Activated CD4-positive, alpha-beta T cell treated with anti-CD3 and anti-CD28 coated beads, Interleukin-10, Interleukin-2, amounts not matched to agents 100 ng/mL and 50 ng/mL, durations not matched to agents 16 hours and 8 hours (primary cell): ENCODE measurements at regions not wholly inside any gene's neighbourhood (a gene's known extent, or its start where the extent isn't known, plus 50 kb on each side); places are given as distances from the start of the nearest gene placed in this dataset.

Experiments
- DNase-seq: peaks from one replicate; pipeline ENCODE4 v3.0.0-alpha.2; 2020

DNA sequence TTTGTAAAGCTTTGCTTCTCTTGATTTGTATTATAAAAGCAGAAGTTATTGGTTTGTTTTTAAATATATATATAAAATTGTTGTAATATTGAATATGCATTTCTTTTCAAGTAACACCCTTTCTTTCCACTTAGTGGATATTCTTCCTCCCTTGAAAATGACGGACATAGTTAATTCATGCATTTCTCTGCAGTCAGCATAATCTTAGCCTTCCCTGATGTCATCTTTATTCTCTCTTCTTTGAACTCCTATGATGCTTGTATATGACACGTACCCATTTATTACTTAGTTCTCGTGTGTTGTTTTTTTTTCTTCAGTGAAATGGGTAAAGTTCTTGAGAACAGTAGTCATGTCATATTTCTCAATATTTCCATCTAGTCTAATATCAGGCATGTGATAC is 191.2 kb downstream of the MDFIC start:
- no peak for DNase-seq

DNA sequence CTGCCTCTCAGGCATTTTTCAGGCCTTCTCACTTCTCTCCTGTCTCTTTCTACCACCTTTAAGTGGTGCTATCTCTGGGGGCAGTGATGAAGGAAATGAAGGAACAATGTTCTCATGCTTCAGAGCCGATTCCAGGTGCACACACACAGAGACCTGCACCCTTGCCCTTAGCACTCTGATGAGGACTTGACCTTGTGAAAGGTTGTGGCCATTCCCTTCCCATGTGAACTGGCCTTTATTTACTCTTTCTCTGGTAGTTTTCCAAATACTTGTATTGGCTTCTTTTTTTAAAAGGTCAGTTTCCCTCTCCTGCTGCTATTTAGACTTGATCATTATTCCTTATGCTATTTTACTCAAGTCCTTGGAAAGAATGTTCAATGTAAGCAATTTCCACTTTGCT is 188.6 kb downstream of the MDFIC start:
- DNase-seq = no peak

- DNase-seq = no peak
Measured at GRCh38 chr7:115106316-115106715, 184.4 kb downstream of the MDFIC start.

GRCh38 chr7:115102738-115103137 is 180.8 kb downstream of the MDFIC start:
- no peak for DNase-seq

DNA sequence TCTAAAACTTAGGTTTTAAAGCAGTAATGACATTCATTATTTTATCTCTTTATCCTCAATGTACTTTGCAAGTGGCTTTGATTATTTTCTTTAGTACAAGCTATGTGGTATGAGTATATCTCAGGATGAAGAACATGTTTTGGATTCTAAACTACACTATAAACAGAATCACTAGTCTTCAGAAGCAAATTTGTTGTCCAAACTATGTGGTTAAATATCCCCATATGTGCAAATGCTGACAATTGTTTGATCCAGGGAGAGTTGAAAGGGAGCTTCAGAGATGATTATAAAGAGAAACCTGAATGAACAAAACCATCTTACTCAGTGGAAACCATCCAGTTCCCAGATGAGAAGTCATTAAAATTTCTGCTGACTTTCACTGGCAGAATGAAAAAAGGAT is 179.3 kb downstream of the MDFIC start:
- DNase-seq = no peak

GRCh38 chr7:115099906-115100305 is 178.0 kb downstream of the MDFIC start:
- no peak for DNase-seq

- no peak for DNase-seq
Measured at GRCh38 chr7:115097175-115097671, 175.3 kb downstream of the MDFIC start.

DNA sequence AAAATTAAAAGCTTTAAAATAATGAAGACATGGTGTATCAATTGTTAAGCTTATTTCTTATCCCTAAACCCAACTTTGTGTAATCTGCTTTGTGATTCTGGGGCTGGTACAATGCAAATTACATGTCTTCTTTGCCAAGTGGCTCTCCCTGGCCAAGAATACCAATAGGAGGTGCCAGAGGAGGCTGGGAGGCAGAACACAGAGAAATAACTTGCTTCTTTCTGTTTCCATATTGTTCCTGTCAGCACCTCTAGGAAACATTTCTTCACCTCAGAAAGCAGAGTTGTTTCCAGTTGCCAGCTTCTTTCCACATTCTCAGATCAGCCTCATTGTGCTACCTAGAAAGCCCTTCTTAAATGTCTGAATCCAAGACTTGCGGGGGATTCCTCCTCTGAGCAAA is 174.4 kb downstream of the MDFIC start:
- DNase-seq = no peak

GRCh38 chr7:115094163-115094562 is 172.3 kb downstream of the MDFIC start:
- DNase-seq = no peak

DNA sequence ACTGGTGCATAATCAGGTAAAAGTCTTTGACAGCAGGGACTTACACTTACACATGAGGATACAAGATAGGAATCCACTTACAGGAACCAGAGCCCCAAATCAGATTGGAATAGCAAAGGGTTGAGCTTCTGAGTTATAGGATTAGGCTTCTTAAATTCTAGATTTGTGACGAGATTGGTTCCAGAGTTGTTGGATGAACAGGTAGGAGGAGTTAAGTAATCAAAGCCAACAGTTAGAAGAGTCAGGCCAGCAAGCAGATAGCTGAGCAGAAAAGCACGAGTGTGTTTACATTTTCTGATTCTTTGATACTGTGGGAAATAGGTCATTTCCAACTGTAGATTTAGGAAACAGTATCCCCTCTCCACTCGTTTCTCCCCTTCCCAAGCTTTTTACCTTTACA is 167.0 kb downstream of the MDFIC start:
- no peak for DNase-seq

- DNase-seq = no peak
Measured at GRCh38 chr7:115087437-115087836, 165.5 kb downstream of the MDFIC start.

DNA sequence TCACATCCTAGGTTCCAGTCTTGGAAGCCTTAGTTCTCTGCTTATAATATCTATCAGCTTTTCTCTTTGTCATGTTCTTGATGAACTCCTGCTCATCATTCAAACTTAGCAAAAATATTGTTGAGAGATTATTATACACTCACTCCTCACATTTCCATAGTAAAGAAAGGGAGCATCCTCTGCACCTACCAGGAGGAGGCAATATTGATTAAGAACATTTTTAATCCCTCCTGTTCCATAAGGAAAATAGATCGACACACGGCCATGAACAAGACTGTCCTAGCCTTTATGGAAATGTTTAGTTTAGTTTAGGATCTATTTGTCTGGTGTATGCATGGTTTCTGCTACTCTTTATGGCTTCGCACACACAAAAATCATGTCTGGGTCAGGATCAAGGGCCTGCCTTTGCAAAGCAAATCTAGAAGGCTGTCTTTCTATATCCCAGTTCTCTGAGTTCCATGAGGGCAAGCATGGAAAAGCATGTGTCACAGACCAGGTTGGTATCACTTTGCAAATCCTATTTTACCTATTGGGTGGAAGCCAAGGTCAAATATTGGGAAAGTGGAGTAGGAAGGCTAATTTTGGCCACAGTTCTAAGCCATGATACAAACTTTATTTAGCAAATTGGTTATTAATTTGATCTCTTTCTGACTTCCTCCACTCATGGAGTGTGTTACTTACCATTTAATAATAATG is 164.4 kb downstream of the MDFIC start:
- DNase-seq = no peak

DNA sequence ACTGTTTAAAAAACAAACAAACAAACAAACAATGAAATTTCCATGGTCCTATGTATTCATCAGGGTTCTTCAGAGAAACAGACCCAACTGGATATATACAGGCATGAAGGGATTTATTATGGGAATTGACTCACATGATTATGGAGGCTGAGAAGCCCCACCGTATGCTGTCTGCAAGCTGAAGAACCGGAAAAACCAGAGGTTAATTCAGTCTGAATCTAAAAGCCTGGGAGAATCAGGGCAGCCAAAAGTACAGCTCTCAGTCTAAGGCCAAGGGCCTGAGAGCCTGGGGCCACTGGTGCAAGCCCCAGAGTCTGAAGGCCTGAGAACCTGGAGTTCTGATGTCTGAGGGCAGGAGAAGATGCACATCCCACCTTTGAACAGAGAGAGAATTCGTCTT is 163.5 kb downstream of the MDFIC start:
- DNase-seq = no peak

DNA sequence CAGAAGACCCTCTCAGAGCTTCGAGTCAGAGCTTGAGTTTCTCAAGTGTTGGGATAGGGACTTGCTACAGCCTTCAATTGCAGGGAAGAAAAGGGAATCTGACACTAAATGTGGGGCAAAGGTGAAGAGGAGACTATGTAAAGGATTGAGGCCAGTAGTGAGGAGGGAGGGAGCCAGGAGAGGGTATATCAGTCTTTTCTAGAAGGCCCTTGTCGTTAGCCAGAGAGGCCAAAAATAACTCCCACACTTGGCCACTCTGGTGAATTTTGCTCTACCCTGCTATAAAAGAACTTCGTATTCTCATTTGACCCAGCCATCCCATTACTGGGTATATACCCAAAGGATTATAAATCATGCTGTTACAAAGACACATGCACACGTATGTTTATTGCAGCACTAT is 162.0 kb downstream of the MDFIC start:
- DNase-seq = no peak

DNA sequence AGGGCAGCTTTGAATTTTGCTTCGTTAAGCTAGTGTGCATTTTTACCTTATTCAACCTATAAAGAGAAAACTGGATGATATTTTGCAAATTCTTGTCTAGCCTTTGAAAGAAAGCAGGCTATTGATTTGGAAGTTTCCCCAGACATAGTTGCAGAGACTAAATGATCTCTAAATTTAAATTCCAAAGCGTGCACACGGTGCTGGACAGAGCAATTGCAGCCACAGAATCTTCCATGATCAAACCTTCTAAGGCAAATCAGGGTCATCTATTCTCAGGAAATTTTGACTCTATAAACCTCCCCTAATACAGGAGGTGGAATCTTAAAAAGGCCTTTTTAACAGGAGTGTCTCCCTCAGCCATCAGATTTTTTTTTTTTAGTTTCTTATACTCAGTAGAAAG is 159.9 kb downstream of the MDFIC start:
- no peak for DNase-seq

- DNase-seq = no peak
Measured at GRCh38 chr7:115078851-115079250, 157.0 kb downstream of the MDFIC start.

DNA sequence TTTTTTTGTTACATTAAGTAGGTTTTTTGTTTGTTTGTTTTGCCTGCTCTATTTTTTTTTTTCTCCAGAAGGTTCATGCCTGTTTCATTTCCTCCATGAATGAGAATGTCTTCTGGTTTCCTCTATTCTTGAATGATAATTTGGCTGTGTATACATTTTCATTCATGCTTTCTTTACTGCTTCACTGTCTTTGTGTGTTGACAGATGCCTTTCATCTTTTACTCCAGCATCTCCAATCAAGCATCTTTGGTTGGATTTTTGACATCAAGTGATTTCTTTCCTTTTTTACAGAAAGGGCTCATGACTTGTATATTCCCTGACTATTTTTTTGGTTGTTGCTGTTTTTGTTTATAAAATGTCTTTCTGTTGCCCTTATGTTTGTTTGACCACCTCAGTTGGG is 156.5 kb downstream of the MDFIC start:
- no peak for DNase-seq

- no peak for DNase-seq
Measured at GRCh38 chr7:115070311-115070710, 148.4 kb downstream of the MDFIC start.
